ENCODE measurements at regions not wholly inside any gene's neighbourhood (a gene's known extent, or its start where the extent isn't known, plus 50 kb on each side); places are given as distances from the start of the nearest gene placed in this dataset.

- TF ChIP-seq GATA3 (IDR thresholded peaks at IDR 0.05; ENCODE audit: low read depth, low read length): no peak
- TF ChIP-seq GATA2 (IDR thresholded peaks at IDR 0.05; ENCODE audit: low read depth, low read length): no peak
Observed at GRCh38 chr13:111856571-111856970, 210.4 kb upstream of the SOX1 start.

Measured in SH-SY5Y (cell line).